ENCODE measurements at regions not wholly inside any gene's neighbourhood (a gene's known extent, or its start where the extent isn't known, plus 50 kb on each side); places are given as distances from the start of the nearest gene placed in this dataset.

DNA sequence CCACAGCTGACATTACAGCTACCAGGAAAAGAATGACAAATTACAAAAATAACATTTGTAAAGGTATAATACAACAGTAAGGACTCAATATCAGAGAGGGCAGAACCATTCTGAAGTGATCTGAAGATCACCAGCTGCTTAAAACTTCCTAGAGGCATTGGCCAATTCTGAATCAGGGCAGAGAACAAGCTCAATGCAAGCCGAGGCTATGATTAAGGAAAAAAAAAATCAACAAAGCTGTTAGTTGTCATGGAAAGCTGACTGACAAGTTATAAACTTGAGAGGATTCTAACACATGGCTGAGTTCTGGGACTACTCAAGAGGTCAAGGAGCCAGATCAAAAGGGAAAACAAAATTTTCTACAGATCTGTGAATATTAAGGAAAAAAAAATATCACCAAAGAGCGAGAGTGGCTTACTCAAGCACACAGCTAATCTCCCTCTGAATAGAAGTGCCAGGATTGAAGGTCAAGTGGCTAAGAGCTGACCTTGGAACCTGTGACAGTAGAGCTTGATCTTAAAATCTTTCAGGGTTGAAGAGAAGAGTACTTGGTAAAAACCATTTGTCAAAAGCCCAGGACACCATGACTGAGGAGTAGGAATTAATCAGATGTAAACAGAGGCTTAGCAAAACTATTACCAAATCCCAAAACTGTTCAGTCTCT lies 383.4 kb downstream of the USP25 start:
- no peaks in the 10 kb centered on the region for H3K9me3 Mint-ChIP-seq (ENCODE audit: unreplicated experiment)
- no peak overlapping the region for H3K27ac Mint-ChIP-seq (ENCODE audit: unreplicated experiment)
- H3K4me3 Mint-ChIP-seq (ENCODE audit: unreplicated experiment): no peak overlapping the region
- no peak for DNase-seq (ENCODE audit: low spot score)
- no peaks in the 10 kb centered on the region for H3K4me1 Mint-ChIP-seq (ENCODE audit: unreplicated experiment)
- H3K36me3 Mint-ChIP-seq (ENCODE audit: low read depth, unreplicated experiment): peaks cover 6% of the 10 kb centered on the region
- TF ChIP-seq, protein P1, sequence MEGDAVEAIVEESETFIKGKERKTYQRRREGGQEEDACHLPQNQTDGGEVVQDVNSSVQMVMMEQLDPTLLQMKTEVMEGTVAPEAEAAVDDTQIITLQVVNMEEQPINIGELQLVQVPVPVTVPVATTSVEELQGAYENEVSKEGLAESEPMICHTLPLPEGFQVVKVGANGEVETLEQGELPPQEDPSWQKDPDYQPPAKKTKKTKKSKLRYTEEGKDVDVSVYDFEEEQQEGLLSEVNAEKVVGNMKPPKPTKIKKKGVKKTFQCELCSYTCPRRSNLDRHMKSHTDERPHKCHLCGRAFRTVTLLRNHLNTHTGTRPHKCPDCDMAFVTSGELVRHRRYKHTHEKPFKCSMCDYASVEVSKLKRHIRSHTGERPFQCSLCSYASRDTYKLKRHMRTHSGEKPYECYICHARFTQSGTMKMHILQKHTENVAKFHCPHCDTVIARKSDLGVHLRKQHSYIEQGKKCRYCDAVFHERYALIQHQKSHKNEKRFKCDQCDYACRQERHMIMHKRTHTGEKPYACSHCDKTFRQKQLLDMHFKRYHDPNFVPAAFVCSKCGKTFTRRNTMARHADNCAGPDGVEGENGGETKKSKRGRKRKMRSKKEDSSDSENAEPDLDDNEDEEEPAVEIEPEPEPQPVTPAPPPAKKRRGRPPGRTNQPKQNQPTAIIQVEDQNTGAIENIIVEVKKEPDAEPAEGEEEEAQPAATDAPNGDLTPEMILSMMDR (IDR thresholded peaks at IDR 0.05; ENCODE audit: unreplicated experiment): no peak
- no peaks in the 10 kb centered on the region for H3K27me3 Mint-ChIP-seq (ENCODE audit: unreplicated experiment)

DNA sequence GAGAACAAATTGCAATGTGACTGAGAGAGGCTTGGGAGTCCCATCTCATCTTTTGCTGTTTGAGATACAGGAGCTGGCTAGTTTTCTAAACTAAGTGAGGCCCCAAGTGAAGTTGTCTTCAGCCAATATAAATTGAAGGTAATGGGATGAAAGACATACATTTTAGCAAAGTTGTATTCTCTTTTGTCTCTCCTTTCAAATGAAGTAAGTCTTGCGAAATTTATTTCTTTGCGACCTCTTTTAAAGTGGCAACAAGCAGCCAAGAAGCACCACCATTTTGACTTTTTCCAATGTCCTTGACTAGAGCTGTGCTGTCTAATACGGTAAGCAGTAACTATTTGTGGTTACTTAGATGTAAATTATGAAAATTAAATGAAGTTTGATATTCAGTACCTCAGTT lies 385.7 kb downstream of the USP25 start:
- Mint-ChIP-seq H3K4me1 (ENCODE audit: unreplicated experiment) (no peaks in the 10 kb centered on the region), H3K36me3 (ENCODE audit: low read depth, unreplicated experiment) (peaks cover 6% of the 10 kb centered on the region), H3K27ac (ENCODE audit: unreplicated experiment) (no peak overlapping the region), H3K9me3 (ENCODE audit: unreplicated experiment) (no peaks in the 10 kb centered on the region), H3K4me3 (ENCODE audit: unreplicated experiment) (no peak overlapping the region), H3K27me3 (ENCODE audit: unreplicated experiment) (no peaks in the 10 kb centered on the region)
- no peak for DNase-seq (ENCODE audit: low spot score)
- TF ChIP-seq, protein P1 (IDR thresholded peaks at IDR 0.05; ENCODE audit: unreplicated experiment): no peak

DNA sequence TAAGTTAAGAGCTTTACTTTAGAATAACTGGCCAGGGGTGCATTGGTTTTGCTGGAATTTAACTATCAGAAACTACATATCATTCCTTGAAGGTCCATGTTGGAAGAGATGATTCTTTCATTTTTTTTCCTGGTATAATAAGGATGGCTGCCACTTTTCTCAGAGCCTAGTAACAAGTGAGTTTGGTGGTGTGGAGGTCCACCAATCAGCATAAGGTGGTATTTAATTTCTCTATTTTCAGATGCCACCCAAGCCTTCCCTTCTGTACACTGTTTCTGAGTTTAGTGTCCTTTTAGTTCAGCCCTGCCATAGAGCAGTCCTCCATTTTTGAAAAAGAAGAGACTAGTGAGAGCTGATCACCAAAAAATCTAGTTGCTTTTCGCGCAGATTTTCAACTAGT lies 386.3 kb downstream of the USP25 start:
- no peak for DNase-seq (ENCODE audit: low spot score)
- no peaks in the 10 kb centered on the region for H3K4me1 Mint-ChIP-seq (ENCODE audit: unreplicated experiment)
- no peak overlapping the region for H3K4me3 Mint-ChIP-seq (ENCODE audit: unreplicated experiment)
- TF ChIP-seq, protein P1 (IDR thresholded peaks at IDR 0.05; ENCODE audit: unreplicated experiment): no peak
- no peaks in the 10 kb centered on the region for H3K27me3 Mint-ChIP-seq (ENCODE audit: unreplicated experiment)
- H3K36me3 Mint-ChIP-seq (ENCODE audit: low read depth, unreplicated experiment): peaks cover 6% of the 10 kb centered on the region
- no peaks in the 10 kb centered on the region for H3K9me3 Mint-ChIP-seq (ENCODE audit: unreplicated experiment)
- H3K27ac Mint-ChIP-seq (ENCODE audit: unreplicated experiment): no peak overlapping the region

DNA sequence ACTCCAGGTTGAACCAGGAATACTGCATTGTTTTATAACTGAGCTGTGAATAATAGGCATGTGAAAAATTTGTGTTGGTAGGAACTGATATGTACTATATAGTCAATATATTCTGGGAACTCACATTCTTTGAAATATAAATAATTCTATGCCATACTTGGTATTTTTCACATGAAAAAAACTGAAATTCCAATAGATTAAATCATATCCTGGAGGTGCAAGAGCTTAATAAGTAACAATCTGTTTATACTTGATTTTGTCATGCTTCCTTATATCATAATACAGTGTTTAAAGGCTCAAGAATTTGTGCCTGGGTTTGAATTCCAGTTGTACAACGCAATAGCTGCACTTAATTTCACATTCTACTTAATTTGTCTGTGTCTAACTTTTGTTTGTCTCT lies 387.0 kb downstream of the USP25 start:
- no peaks in the 10 kb centered on the region for H3K9me3 Mint-ChIP-seq (ENCODE audit: unreplicated experiment)

DNA sequence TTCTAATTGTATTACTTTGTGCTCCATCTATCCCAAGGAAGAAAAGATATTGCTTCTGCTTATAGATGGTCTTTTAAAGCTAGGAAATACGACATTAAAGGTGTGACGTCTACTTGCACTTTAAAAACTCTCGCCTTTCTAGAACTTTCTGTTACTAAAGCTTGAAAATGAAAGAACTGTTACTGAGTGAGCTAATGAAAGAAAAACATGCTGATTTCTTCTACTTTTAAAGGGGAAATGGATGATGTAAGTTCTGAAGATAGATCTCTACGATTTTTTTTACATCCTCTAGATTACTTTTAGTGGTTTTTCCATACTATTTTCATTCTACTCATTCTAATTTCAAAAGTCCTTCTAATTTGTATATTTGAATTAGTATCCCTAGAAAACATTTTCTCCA lies 387.5 kb downstream of the USP25 start:
- DNase-seq (ENCODE audit: low spot score): no peak
- no peak overlapping the region for H3K4me3 Mint-ChIP-seq (ENCODE audit: unreplicated experiment)
- no peak overlapping the region for H3K27ac Mint-ChIP-seq (ENCODE audit: unreplicated experiment)

More for the DNA sequence above, 387.0 kb downstream of the USP25 start:
- Mint-ChIP-seq H3K4me1 (ENCODE audit: unreplicated experiment) (no peaks in the 10 kb centered on the region), H3K4me3 (ENCODE audit: unreplicated experiment) (no peak overlapping the region), H3K36me3 (ENCODE audit: low read depth, unreplicated experiment) (peaks cover 6% of the 10 kb centered on the region), H3K27ac (ENCODE audit: unreplicated experiment) (no peak overlapping the region), H3K27me3 (ENCODE audit: unreplicated experiment) (peaks cover 2% of the 10 kb centered on the region)
- TF ChIP-seq, protein P1 (IDR thresholded peaks at IDR 0.05; ENCODE audit: unreplicated experiment): no peak
- no peak for DNase-seq (ENCODE audit: low spot score)

More for the DNA sequence above, 387.5 kb downstream of the USP25 start:
- TF ChIP-seq, protein P1 (IDR thresholded peaks at IDR 0.05; ENCODE audit: unreplicated experiment): no peak
- no peaks in the 10 kb centered on the region for H3K4me1 Mint-ChIP-seq (ENCODE audit: unreplicated experiment)
- no peaks in the 10 kb centered on the region for H3K9me3 Mint-ChIP-seq (ENCODE audit: unreplicated experiment)
- peaks cover 6% of the 10 kb centered on the region for H3K36me3 Mint-ChIP-seq (ENCODE audit: low read depth, unreplicated experiment)
- peaks cover 2% of the 10 kb centered on the region for H3K27me3 Mint-ChIP-seq (ENCODE audit: unreplicated experiment)
